NCI-H2196 (cell line): ENCODE measurements at regions not wholly inside any gene's neighbourhood (a gene's known extent, or its start where the extent isn't known, plus 50 kb on each side); places are given as distances from the start of the nearest gene placed in this dataset.
"Not testable (repeated sequence)": the region's sequence is repeated elsewhere in the genome, so short reads cannot be mapped to it uniquely, and the experiment has no call there.

ENCODE experiments used
- DNase-seq: peaks from one replicate; lab custom pipeline; 2025; ENCODE audit not compliant: unreplicated experiment; lab: John Stamatoyannopoulos, UW

DNA sequence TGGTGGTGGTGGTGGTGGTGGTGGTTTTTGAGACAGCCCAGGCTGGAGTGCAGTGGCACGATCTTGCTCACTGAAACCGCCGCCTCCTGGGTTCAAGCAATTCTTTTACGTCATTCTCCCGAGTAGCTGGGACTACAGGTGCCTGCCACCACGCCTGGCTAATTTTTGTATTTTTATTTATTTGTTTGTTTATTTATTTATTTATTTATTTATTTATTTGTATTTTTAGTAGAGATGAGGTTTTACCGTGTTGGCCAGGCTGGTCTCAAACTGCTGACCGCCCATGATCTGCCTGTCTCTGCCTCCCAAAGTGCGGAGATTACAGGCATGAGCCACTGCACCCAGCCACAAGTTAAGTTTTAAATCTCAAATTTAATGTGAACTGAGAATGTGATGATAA is 126.5 kb downstream of the PCDH18 start:
- not testable (repeated sequence) for DNase-seq

DNA sequence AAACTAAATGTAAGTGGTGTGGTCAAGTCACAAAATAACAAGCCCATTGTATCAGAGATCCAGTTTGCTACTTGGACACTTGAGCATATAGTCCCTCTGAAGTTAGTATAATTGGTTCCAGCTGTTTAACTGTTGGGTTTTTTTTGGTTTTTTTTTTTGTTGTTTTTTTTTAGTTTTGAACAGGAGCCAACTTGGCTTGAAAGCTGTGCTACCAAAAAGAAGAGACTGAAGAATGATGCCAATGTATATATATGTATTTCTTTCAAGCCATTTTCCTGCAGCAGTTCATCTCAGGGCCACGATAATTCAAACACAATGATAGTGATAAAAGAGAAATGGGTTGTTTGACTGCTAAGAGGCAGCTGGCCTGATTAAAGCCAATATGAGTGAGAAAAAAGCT is 138.3 kb downstream of the PCDH18 start:
- no peak for DNase-seq

- DNase-seq, result peak; percentile 26
These were observed 139.2 kb downstream of the PCDH18 start for GRCh38 chr4:137393044-137393443.

DNA sequence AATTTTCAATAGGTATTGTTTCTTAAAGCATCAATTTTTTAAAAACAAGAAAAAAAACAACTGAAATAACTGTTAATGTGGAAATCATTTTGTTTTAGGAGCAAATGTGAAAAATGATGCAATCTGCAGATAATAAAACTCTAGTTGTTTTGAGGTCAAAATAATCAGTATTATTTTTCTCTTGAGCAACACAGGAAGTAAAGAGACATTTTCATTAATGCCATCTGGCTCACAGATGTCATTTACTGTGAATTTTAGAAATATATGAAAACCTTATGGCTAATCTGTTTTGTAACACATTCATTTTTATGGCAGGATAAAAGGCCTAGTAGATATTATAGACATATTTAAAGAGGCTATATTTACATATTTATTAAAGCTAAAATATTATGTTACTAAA is 141.6 kb downstream of the PCDH18 start:
- no peak for DNase-seq

DNA sequence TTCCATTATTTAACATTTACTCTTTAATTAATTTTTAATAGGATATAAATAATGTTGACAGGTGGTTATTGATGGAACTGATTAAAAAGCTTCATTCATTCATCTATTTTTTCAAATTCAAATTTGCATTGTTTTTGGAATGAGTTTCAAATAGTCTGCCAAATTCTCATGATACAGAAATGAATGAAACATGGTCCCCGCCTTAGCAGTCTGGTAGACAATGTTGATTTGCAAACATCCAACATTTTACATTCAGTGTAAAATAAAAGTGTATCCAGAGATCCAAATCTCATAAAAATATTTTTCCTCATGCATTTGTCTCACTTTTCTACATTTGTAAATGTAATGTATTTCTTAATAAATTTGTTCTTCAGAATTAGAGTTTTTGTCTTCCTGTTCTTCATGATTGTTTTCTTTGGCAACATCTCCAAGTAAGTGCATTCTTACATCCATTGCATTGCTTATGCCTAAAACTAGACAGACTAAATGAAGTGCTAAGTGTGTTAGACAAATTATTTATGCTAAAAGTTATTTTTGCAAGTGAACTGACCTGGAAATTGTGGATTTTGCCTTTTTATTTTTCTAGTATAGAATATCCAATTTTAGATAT is 142.3 kb downstream of the PCDH18 start:
- DNase-seq, result no peak

GRCh38 chr4:137387924-137388323 is 144.4 kb downstream of the PCDH18 start:
- DNase-seq, result no peak

GRCh38 chr4:137384476-137384875 is 147.8 kb downstream of the PCDH18 start:
- no peak for DNase-seq

DNA sequence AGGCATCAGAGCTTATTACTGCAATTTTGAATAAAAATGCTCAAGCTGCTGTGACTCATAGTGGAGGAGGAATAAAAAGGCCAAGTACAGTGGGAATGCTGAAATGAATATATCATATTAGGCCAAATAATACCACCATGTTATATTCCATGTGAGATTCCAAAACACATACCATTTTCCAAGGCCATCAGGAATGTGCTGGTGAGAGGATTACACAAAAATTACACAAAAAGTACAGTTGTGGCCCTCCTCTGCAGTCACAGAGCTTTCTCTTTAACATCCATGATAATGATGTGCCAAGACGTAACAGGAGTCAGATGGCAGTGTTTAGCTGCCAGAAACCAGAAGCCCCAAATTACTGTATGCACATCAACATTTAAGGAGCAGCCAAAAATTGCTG is 153.5 kb downstream of the PCDH18 start:
- DNase-seq, result no peak

GRCh38 chr4:137378393-137378792 is 153.9 kb downstream of the PCDH18 start:
- no peak for DNase-seq

- no peak for DNase-seq
These were observed 156.0 kb downstream of the PCDH18 start for GRCh38 chr4:137376312-137376711.

DNA sequence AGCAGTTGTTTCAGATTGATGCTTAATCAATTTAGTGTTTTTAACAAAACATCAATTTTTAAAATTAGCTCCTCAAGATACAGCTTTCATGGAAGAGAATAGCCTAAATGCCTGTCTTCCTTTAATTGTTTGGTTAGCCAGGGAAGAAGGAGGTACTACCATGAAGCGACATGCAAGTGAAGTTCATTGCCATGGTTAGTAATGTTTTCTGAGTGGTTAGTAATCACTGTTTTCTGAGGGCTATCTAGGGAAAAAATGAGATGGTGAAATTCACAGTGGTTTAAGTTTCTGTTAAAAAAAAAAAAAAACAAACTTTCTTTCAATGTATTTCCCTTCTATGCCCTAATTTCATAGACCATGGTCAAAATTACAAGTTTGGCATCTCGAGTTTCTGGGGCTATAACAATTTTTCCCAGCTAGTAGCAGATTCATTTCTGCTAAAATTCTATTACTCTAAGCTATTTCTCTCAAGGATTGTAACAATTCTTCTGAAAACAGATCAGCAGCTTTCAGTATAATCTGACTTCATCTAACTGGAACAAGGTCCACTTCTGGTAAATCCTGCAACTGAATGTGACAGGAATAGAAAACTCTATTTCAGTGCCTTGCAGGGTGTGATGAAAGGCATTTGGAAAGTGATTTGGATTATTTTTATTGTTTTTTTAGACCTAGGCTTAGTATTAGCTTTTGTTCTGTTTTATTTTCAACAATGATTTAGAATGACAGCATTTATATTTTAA is 157.0 kb downstream of the PCDH18 start:
- no peak for DNase-seq

DNA sequence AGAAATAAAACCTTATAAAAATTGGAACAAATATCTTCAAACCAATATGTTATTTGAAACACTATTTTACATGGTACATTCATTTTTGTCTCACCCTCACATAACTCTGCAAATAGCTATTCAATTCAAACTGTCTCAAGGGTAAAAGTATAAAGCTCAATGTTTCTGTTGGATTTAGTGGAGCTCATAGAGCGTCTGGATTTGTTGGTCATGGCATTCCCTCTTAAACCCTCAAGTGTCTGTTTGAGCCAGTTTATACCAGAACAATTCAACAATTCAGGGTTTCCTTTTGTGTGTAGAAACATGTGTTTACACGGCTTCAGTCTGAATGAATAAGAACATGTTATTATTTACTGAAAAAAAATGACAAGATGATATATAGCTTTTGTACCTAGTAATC is 161.6 kb downstream of the PCDH18 start:
- no peak for DNase-seq

DNA sequence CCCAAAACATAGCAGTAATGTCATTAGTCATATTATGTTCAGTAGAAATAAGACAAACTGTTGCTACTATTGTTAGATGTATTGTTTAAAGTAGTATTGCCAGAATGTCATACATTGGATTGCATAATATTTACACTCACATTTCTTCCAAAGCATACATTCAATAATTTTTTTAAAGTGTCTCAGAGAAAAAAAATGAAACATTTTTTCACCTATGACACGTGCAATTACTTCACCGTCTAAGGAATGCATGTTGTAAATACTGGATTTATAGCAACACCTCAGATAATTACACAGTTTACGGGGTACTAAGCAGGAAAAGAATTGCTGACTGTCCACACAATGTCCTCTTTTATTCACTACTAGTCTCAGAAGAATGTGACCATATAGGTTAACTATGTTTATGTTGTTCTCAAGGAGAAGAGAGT is 162.1 kb downstream of the PCDH18 start:
- no peak for DNase-seq

- DNase-seq, result no peak
These were observed 164.7 kb downstream of the PCDH18 start for GRCh38 chr4:137367620-137368019.

GRCh38 chr4:137363496-137363895 is 168.8 kb downstream of the PCDH18 start:
- DNase-seq, result no peak

GRCh38 chr4:137361756-137362470 is 170.4 kb downstream of the PCDH18 start:
- DNase-seq, result no peak

DNA sequence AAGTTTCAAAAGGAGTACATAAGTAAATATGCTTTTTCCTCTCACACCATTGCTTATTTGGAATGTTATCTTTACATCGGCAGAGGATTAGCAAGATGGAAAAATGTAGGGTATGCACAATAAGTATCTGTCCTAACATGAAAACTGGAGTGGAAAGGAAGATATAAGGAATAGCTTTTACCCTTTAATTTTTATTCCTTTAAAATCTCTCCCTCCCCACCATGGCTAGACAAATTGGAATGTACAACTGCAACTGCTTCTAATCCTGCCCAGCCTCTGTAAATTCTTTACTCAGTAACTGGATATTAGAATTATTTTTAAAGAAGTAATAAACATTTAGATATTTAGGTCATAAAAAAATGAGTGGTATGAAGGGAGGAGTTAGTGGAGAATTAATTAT is 171.5 kb downstream of the PCDH18 start:
- DNase-seq, result no peak

GRCh38 chr4:137359691-137360315 is 172.5 kb downstream of the PCDH18 start:
- no peak for DNase-seq

DNA sequence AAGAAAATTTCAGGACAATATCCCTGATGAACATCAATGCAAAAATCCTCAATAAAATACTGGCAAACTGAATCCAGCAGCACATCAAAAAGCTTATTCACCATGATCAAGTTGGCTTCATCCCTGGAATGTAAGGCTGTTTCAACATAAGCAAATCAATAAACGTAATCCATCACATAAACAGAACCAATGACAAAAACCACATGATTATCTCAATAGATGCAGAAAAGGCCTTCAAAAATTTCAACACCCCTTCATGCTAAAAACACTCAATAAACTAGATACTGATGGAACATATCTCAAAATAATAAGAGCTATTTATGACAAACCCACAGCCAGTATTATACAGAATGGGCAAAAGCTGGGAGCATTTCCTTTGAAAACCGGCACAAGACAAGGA is 177.7 kb downstream of the PCDH18 start:
- DNase-seq, result not testable (repeated sequence)

GRCh38 chr4:137347371-137347770 is 184.9 kb downstream of the PCDH18 start:
- DNase-seq, result no peak

GRCh38 chr4:137345597-137345996 is 186.7 kb downstream of the PCDH18 start:
- DNase-seq, result no peak

DNA sequence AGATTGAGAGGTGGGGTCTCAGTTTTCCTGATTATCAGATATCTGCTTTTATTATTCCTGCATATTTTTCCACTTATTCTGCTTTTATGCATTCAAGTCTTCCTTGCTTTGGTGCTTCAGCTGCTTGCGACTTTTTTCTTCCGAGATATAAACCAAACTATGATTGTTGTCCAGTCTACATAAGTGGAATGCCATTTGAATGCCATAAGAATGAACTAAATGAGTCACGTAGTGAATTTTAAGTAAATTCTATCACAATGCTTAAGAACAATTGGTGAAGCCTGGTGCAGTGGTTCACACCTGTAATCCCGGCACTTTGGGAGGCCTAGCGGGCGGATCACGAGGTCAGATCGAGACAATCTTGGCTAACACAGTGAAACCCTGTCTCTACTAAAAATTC is 189.1 kb downstream of the PCDH18 start:
- no peak for DNase-seq
